ENCODE measurements at regions not wholly inside any gene's neighbourhood (a gene's known extent, or its start where the extent isn't known, plus 50 kb on each side); places are given as distances from the start of the nearest gene placed in this dataset.

DNA sequence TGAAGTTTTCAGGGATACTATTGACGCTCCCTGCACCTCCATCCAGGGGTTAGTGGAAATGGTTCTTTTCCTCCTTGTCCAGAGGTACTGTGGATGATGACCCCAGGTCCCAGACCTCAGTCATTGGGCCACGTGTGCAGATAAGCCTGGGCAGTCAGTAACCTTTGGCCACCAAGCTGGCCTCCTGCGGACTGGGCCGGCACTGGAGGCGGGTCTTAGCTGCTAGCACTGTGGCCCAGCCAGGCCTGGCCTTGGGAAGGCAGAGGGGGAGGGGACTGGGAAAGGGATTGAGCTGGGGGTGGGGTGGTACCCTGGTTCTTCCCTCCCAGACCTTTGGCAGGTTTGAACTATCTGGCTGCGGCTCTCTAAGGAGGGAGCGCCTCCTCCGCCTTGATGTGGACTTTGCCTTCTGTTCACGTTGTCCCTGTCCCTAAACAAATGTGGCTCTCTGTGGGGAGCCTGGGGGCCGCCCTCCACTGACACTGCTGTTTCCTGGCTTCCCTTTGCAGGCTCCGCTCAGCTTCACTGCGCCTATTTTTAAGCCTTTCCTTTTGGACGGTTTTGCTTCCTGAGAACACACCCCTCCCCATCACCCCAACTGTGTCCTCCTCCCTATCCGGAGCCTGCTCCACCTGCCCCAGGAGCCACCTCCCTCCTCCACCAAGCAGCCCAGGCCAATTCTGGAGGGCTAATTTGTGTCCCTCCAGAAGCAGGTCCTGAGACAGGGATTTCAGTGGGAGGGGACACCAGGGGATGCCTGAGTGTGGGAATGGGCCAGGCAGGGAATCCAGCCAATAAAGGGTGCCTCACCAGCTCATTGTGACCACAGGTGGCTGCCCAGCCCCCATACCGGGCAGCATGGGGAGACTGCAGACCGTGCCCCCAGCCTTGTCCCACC, 251.9 kb downstream of the SEC14L1 start:
- TF ChIP-seq FOXA1 (IDR thresholded peaks at IDR 0.05) (peak; percentile 58), FOXA2 (IDR thresholded peaks at IDR 0.05) (peak; percentile 36), JUND (IDR thresholded peaks at IDR 0.05) (peak in 1 of 2 donors; percentile 87), TAF1 (conservative IDR thresholded peaks at IDR 0.05) (no peak), HNF4A (conservative IDR thresholded peaks at IDR 0.05) (peak; percentile 94 to 99), YY1 (IDR thresholded peaks at IDR 0.05) (peak; percentile 90), EGR1 (IDR thresholded peaks at IDR 0.05; ENCODE audit: low read depth in 2 of 2) (peak in 1 of 2 donors; percentile 83), GABPA (IDR thresholded peaks at IDR 0.05 in 1 of 2, conservative IDR thresholded peaks at IDR 0.05 in 1 of 2) (peak in 1 of 2 donors; percentile 34), RAD21 (IDR thresholded peaks at IDR 0.05) (peak; percentile 57 to 62), SP1 (IDR thresholded peaks at IDR 0.05) (peak; percentile 92), RXRA (IDR thresholded peaks at IDR 0.05) (peak; percentile 97 to 99), HNF4G (IDR thresholded peaks at IDR 0.05) (peak; percentile 76), NR2F2 (IDR thresholded peaks at IDR 0.05) (peak; percentile 90)
- TF ChIP-seq, protein P1, sequence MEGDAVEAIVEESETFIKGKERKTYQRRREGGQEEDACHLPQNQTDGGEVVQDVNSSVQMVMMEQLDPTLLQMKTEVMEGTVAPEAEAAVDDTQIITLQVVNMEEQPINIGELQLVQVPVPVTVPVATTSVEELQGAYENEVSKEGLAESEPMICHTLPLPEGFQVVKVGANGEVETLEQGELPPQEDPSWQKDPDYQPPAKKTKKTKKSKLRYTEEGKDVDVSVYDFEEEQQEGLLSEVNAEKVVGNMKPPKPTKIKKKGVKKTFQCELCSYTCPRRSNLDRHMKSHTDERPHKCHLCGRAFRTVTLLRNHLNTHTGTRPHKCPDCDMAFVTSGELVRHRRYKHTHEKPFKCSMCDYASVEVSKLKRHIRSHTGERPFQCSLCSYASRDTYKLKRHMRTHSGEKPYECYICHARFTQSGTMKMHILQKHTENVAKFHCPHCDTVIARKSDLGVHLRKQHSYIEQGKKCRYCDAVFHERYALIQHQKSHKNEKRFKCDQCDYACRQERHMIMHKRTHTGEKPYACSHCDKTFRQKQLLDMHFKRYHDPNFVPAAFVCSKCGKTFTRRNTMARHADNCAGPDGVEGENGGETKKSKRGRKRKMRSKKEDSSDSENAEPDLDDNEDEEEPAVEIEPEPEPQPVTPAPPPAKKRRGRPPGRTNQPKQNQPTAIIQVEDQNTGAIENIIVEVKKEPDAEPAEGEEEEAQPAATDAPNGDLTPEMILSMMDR (IDR thresholded peaks at IDR 0.05; ENCODE audit: low read depth, low read length, missing input control): no peak
- TF ChIP-seq, protein P2, sequence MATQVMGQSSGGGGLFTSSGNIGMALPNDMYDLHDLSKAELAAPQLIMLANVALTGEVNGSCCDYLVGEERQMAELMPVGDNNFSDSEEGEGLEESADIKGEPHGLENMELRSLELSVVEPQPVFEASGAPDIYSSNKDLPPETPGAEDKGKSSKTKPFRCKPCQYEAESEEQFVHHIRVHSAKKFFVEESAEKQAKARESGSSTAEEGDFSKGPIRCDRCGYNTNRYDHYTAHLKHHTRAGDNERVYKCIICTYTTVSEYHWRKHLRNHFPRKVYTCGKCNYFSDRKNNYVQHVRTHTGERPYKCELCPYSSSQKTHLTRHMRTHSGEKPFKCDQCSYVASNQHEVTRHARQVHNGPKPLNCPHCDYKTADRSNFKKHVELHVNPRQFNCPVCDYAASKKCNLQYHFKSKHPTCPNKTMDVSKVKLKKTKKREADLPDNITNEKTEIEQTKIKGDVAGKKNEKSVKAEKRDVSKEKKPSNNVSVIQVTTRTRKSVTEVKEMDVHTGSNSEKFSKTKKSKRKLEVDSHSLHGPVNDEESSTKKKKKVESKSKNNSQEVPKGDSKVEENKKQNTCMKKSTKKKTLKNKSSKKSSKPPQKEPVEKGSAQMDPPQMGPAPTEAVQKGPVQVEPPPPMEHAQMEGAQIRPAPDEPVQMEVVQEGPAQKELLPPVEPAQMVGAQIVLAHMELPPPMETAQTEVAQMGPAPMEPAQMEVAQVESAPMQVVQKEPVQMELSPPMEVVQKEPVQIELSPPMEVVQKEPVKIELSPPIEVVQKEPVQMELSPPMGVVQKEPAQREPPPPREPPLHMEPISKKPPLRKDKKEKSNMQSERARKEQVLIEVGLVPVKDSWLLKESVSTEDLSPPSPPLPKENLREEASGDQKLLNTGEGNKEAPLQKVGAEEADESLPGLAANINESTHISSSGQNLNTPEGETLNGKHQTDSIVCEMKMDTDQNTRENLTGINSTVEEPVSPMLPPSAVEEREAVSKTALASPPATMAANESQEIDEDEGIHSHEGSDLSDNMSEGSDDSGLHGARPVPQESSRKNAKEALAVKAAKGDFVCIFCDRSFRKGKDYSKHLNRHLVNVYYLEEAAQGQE (IDR thresholded peaks at IDR 0.05): peak; percentile 79
- TF ChIP-seq, protein P3, sequence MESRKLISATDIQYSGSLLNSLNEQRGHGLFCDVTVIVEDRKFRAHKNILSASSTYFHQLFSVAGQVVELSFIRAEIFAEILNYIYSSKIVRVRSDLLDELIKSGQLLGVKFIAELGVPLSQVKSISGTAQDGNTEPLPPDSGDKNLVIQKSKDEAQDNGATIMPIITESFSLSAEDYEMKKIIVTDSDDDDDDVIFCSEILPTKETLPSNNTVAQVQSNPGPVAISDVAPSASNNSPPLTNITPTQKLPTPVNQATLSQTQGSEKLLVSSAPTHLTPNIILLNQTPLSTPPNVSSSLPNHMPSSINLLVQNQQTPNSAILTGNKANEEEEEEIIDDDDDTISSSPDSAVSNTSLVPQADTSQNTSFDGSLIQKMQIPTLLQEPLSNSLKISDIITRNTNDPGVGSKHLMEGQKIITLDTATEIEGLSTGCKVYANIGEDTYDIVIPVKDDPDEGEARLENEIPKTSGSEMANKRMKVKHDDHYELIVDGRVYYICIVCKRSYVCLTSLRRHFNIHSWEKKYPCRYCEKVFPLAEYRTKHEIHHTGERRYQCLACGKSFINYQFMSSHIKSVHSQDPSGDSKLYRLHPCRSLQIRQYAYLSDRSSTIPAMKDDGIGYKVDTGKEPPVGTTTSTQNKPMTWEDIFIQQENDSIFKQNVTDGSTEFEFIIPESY (IDR thresholded peaks at IDR 0.05): peak; percentile 86
- TF ChIP-seq, protein P4, sequence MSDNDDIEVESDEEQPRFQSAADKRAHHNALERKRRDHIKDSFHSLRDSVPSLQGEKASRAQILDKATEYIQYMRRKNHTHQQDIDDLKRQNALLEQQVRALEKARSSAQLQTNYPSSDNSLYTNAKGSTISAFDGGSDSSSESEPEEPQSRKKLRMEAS (IDR thresholded peaks at IDR 0.05): peak; percentile 93
- TF ChIP-seq, protein P5, sequence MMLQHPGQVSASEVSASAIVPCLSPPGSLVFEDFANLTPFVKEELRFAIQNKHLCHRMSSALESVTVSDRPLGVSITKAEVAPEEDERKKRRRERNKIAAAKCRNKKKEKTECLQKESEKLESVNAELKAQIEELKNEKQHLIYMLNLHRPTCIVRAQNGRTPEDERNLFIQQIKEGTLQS (IDR thresholded peaks at IDR 0.05): no peak
- DNase-seq (ENCODE audit: low spot score): peak; percentile 64
- Histone ChIP-seq H3K36me3 (ENCODE audit: control insufficient read depth in 4 of 4, insufficient read depth in 3 of 4, low read depth in 1 of 4, low read length in 3 of 4) (no peaks in the 10 kb centered on the region), H3K9me3 (ENCODE audit: control insufficient read depth in 4 of 4, low read length in 3 of 4) (no peaks in the 10 kb centered on the region), H3K27me3 (ENCODE audit: control insufficient read depth in 4 of 4, insufficient read depth in 4 of 4, low read length in 3 of 4) (no peaks in the 10 kb centered on the region), H3K27ac (ENCODE audit: low read depth in 1 of 2, low read length in 2 of 2) (peak overlapping the region; percentile 93 to 95), H3K9ac (ENCODE audit: low read depth in 1 of 2, low read length in 2 of 2) (peak overlapping the region; percentile 46 to 88), H3K4me1 (ENCODE audit: control insufficient read depth in 4 of 4, insufficient read depth in 4 of 4, low read length in 3 of 4) (peaks cover 10 to 68% (median 57%) of the 10 kb centered on the region in 4 donors), H3K4me3 (ENCODE audit: low read depth in 1 of 3, low read length in 3 of 3) (peak overlapping the region; percentile 37 to 63 (median 52))
- WGBS: 17% methylated on average over 16 of the region's 16 CpGs

All from liver (tissue), 8 donors.